ENCODE measurements at regions not wholly inside any gene's neighbourhood (a gene's known extent, or its start where the extent isn't known, plus 50 kb on each side); places are given as distances from the start of the nearest gene placed in this dataset.

DNA sequence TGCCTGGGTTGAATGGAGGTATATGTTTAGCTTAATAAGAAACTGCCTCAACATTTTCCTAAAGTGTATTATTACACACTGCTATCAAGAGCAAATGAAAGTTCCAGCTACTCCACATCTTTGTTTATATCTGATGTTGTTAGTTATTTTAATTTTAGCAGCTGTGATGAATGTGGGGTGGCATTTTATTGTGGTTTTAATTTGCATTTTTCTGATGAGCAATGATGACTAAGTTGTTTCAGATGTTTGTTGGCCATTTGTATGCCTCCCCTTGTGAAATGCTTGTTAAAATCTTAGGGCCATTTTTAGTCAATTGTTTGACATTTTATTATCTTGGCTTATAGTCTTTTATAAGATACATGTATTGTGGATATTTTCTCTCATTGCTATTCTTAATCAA is 260.4 kb upstream of the SLCO3A1 start:
- TF ChIP-seq MYC (IDR thresholded peaks at IDR 0.05; ENCODE audit: low read depth, low read length) (no peak), POLR2A (IDR thresholded peaks at IDR 0.05; ENCODE audit: extremely low read depth, insufficient read length) (no peak)
- TF ChIP-seq, protein P1, sequence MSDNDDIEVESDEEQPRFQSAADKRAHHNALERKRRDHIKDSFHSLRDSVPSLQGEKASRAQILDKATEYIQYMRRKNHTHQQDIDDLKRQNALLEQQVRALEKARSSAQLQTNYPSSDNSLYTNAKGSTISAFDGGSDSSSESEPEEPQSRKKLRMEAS (IDR thresholded peaks at IDR 0.05; ENCODE audit: low read depth, low read length), result no peak
- TF ChIP-seq, protein P2, sequence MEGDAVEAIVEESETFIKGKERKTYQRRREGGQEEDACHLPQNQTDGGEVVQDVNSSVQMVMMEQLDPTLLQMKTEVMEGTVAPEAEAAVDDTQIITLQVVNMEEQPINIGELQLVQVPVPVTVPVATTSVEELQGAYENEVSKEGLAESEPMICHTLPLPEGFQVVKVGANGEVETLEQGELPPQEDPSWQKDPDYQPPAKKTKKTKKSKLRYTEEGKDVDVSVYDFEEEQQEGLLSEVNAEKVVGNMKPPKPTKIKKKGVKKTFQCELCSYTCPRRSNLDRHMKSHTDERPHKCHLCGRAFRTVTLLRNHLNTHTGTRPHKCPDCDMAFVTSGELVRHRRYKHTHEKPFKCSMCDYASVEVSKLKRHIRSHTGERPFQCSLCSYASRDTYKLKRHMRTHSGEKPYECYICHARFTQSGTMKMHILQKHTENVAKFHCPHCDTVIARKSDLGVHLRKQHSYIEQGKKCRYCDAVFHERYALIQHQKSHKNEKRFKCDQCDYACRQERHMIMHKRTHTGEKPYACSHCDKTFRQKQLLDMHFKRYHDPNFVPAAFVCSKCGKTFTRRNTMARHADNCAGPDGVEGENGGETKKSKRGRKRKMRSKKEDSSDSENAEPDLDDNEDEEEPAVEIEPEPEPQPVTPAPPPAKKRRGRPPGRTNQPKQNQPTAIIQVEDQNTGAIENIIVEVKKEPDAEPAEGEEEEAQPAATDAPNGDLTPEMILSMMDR (IDR thresholded peaks at IDR 0.05; ENCODE audit: low read depth, low read length), result no peak
- no peak overlapping the region for H3K4me3 ChIP-seq (ENCODE audit: low read depth, low read length)
- DNase-seq (ENCODE audit: low read depth), result no peak

DNA sequence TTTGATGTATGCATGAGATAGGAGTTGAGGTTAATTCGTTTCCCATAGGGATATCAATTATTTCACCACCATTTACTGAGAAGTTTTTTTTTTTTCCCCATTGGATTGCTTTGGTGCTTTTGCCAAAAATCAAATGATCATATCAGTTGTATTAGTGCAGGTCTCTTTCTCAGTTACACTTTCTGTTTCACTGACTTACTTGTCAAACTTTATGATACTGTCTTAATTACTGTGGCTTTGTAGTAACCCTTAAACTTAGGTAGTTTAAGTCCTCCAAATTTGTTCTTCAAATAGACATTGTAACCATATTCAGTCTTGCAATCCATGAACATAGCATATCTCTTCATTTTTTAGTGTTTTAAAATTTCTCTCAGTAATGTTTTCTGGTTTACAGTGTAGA is 259.9 kb upstream of the SLCO3A1 start:
- TF ChIP-seq, protein P2 (IDR thresholded peaks at IDR 0.05; ENCODE audit: low read depth, low read length), result no peak
- TF ChIP-seq, protein P1 (IDR thresholded peaks at IDR 0.05; ENCODE audit: low read depth, low read length), result no peak
- no peak for DNase-seq (ENCODE audit: low read depth)
- H3K4me3 ChIP-seq (ENCODE audit: low read depth, low read length), result no peak overlapping the region

DNA sequence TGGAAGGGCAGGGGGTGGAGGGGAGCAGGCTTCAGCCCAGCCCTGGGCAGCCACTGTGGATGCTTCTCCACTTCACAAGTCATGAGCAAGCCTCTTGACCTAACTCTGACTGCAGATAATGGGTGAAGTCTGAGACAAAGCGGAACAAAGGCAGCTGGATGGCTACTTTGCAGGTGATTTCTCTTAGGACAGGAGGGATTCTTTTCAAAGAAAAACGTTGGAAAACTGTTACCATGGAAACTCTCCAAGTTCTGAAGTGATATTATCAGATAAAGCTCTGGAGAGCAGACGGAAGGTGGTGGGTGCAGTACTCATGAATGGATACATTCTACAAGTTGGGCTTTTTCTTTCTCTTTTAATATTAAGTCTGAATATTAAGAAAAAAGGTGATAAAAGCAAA is 254.2 kb upstream of the SLCO3A1 start:
- TF ChIP-seq POLR2A (IDR thresholded peaks at IDR 0.05; ENCODE audit: extremely low read depth, insufficient read length), result no peak
- TF ChIP-seq, protein P1 (IDR thresholded peaks at IDR 0.05; ENCODE audit: low read depth, low read length), result no peak
- TF ChIP-seq MYC (IDR thresholded peaks at IDR 0.05; ENCODE audit: low read depth, low read length), result no peak
- TF ChIP-seq, protein P2 (IDR thresholded peaks at IDR 0.05; ENCODE audit: low read depth, low read length), result no peak
- DNase-seq (ENCODE audit: low read depth), result no peak
- no peak overlapping the region for H3K4me3 ChIP-seq (ENCODE audit: low read depth, low read length)

DNA sequence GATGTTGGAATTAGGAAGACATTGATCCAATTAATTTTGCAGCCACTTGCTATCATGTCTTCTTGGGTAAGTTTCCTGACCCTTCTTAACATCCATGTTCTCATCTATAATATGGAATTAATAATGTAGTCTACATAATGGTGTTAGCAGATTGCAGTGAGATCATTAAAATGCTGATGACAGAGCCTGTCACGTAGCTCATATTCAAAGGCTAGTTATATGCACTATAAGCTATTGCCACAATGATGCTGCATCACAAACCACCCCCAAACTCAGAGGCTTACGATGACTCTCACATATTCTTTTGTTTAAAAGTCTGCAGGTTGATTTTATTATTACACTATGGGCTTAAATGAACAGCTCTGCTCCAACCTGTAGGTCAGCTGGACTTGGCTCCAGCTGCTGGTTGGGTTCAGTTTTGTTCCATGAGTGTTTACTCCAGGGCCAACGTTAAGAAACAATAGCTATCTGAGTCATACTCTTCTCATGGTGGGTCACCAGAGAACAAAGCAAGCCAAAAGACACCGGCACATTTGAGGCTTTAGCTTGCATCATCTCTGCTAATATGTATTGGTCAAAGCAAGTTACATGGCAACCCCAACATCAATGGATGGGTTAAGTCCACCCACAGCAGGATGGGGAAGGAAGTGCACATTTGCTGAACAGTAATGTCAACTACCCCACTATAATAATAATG is 250.0 kb upstream of the SLCO3A1 start:
- no peak overlapping the region for H3K4me3 ChIP-seq (ENCODE audit: low read depth, low read length)
- DNase-seq (ENCODE audit: low read depth), result peak; percentile 22
- TF ChIP-seq POLR2A (IDR thresholded peaks at IDR 0.05; ENCODE audit: extremely low read depth, insufficient read length) (no peak), MYC (IDR thresholded peaks at IDR 0.05; ENCODE audit: low read depth, low read length) (no peak)
- TF ChIP-seq, protein P2 (IDR thresholded peaks at IDR 0.05; ENCODE audit: low read depth, low read length), result no peak
- TF ChIP-seq, protein P1 (IDR thresholded peaks at IDR 0.05; ENCODE audit: low read depth, low read length), result no peak

DNA sequence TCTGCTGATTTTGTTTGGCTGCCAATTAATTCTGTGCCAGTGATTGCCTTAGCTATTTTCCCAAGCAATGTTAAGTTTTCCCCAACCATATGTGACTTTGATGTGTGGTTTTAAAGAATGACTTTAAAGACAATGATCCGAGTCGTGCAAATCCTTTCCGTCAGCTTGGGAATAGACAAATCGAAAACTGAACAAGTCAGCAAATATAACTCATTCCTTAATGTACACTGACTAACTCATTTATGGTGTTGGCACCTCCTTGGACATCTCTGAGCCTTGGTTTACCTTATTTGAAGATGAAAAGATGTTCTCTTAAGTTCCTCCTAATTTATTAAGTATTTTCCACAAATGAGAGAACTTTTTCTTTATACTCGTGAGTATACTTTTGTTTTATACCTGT is 249.4 kb upstream of the SLCO3A1 start:
- DNase-seq (ENCODE audit: low read depth), result no peak
- TF ChIP-seq, protein P1 (IDR thresholded peaks at IDR 0.05; ENCODE audit: low read depth, low read length), result no peak
- TF ChIP-seq POLR2A (IDR thresholded peaks at IDR 0.05; ENCODE audit: extremely low read depth, insufficient read length), result no peak
- TF ChIP-seq, protein P2 (IDR thresholded peaks at IDR 0.05; ENCODE audit: low read depth, low read length), result no peak
- TF ChIP-seq MYC (IDR thresholded peaks at IDR 0.05; ENCODE audit: low read depth, low read length), result no peak
- no peak overlapping the region for H3K4me3 ChIP-seq (ENCODE audit: low read depth, low read length)

All from NB4 (cell line).